Naive thymus-derived CD4-positive, alpha-beta T cell (primary cell): ENCODE measurements at regions not wholly inside any gene's neighbourhood (a gene's known extent, or its start where the extent isn't known, plus 50 kb on each side); places are given as distances from the start of the nearest gene placed in this dataset.
"Not testable (repeated sequence)": the region's sequence is repeated elsewhere in the genome, so short reads cannot be mapped to it uniquely, and the experiment has no call there.

ENCODE experiments used
- ATAC-seq: fragments of 150-1000 bp; cut with Tn5 transposase; 2 replicates; pipeline ENCODE4 v1.10.0; 2021; ENCODE audit warnings: mild to moderate bottlenecking, moderate library complexity
- CTCF ChIA-PET: fragments of 350-600 bp; sonication (Branson Sonifier 250); formaldehyde crosslinking; loops from one replicate; lab custom pipeline; 2021; ENCODE audit warnings: antibody characterized with exemption; lab: Charles Lee
- POLR2A ChIA-PET: fragments of 350-600 bp; sonication (Branson Sonifier 250); formaldehyde crosslinking; loops from one replicate; lab custom pipeline; 2021; ENCODE audit warnings: antibody characterized with exemption, inconsistent platforms; lab: Charles Lee
- DNase-seq, 9 donors: peaks; one replicate each; pipeline versions ENCODE4 v3.0.0 to v3.0.0-alpha.2; 2020 to 2022; ENCODE audit warnings: mixed read lengths in 1 of 9
- H3K27ac ChIP-seq: one replicate; pipeline ENCODE4 v1.7.0; 2013; ENCODE audit warnings: mild to moderate bottlenecking, low read depth, low read length, moderate library complexity
- H3K27me3 ChIP-seq, 2 donors: one replicate each; pipeline ENCODE4 v1.7.0; 2013; ENCODE audit warnings: low read length in 2 of 2, mild to moderate bottlenecking in 2 of 2, moderate library complexity in 2 of 2; ENCODE audit not compliant: control insufficient read depth in 2 of 2, insufficient read depth in 2 of 2
- H3K36me3 ChIP-seq, 3 experiments: 1 replicate in 2 of 3; 2 replicates in 1 of 3; pipeline ENCODE4 v1.7.0; 2013; ENCODE audit warnings: low read length in 3 of 3, mild to moderate bottlenecking in 3 of 3, moderate library complexity in 1 of 3; ENCODE audit not compliant: insufficient read depth in 3 of 3, control insufficient read depth in 2 of 3
- H3K4me1 ChIP-seq, 2 donors: one replicate each; pipeline ENCODE4 v1.7.0; 2013; ENCODE audit warnings: low read length in 2 of 2, mild to moderate bottlenecking in 2 of 2, moderate library complexity in 1 of 2; ENCODE audit not compliant: control insufficient read depth in 2 of 2, insufficient read depth in 2 of 2
- H3K4me3 ChIP-seq: 2 replicates; pipeline ENCODE4 v1.7.0; 2013; ENCODE audit warnings: mild to moderate bottlenecking, low read length
- H3K9me3 ChIP-seq, 3 experiments: 1 replicate in 2 of 3; 2 replicates in 1 of 3; pipeline ENCODE4 v1.7.0; 2013; ENCODE audit warnings: low read length in 3 of 3; ENCODE audit not compliant: control insufficient read depth in 2 of 3
- H3K27ac Mint-ChIP-seq, 9 donors: one replicate each; pipeline ENCODE4 v1.8.0; 2020 to 2022; ENCODE audit warnings: mixed read lengths in 9 of 9, mild to moderate bottlenecking in 8 of 9, moderate library complexity in 5 of 9, inconsistent platforms in 2 of 9
- H3K27me3 Mint-ChIP-seq, 5 donors: one replicate each; pipeline ENCODE4 v1.8.0; 2021 to 2022; ENCODE audit warnings: mixed read lengths in 5 of 5, mild to moderate bottlenecking in 1 of 5
- H3K36me3 Mint-ChIP-seq, 5 donors: one replicate each; pipeline ENCODE4 v1.8.0; 2020 to 2022; ENCODE audit warnings: mixed read lengths in 5 of 5, mild to moderate bottlenecking in 3 of 5, inconsistent platforms in 1 of 5
- H3K4me1 Mint-ChIP-seq, 7 donors: one replicate each; pipeline ENCODE4 v1.8.0; 2020 to 2022; ENCODE audit warnings: mixed read lengths in 7 of 7, mild to moderate bottlenecking in 3 of 7, inconsistent platforms in 1 of 7
- H3K4me3 Mint-ChIP-seq, 10 donors: one replicate each; pipeline ENCODE4 v1.8.0; 2020 to 2022; ENCODE audit warnings: mild to moderate bottlenecking in 10 of 10, mixed read lengths in 10 of 10, moderate library complexity in 6 of 10, inconsistent platforms in 2 of 10
- H3K9me3 Mint-ChIP-seq, 11 donors: one replicate each; pipeline ENCODE4 v1.8.0; 2020 to 2022; ENCODE audit warnings: mixed read lengths in 11 of 11, mild to moderate bottlenecking in 4 of 11, inconsistent platforms in 1 of 11, moderate library complexity in 1 of 11
- intact Hi-C, 2 donors: fragments of 100-400 bp; cut with micrococcal nuclease; formaldehyde crosslinking; loops; one replicate each; pipeline ENCODE4 v1.15.1; 2023

GRCh38 chr4:156374069-156374468 is 420.4 kb upstream of the CTSO start:
- no peak overlapping the region for H3K4me3 ChIP-seq
- H3K9me3 ChIP-seq, result no peaks in the 10 kb centered on the region
- ATAC-seq, result no peak
- H3K9me3 Mint-ChIP-seq, result peaks cover 0 to 21% (median 2%) of the 10 kb centered on the region in 11 donors
- no peaks in the 10 kb centered on the region for H3K36me3 Mint-ChIP-seq
- H3K4me1 Mint-ChIP-seq, result no peaks in the 10 kb centered on the region
- H3K27ac ChIP-seq, result no peak overlapping the region
- H3K27me3 ChIP-seq, result no peaks in the 10 kb centered on the region
- no peak overlapping the region for H3K4me3 Mint-ChIP-seq
- no peaks in the 10 kb centered on the region for H3K27me3 Mint-ChIP-seq
- POLR2A ChIA-PET, result no interaction called here
- CTCF ChIA-PET, result no interaction called here
- H3K4me1 ChIP-seq, result no peaks in the 10 kb centered on the region
- no peak for DNase-seq
- no peaks in the 10 kb centered on the region for H3K36me3 ChIP-seq
- no peak overlapping the region for H3K27ac Mint-ChIP-seq
- intact Hi-C loops, result no loop called here

DNA sequence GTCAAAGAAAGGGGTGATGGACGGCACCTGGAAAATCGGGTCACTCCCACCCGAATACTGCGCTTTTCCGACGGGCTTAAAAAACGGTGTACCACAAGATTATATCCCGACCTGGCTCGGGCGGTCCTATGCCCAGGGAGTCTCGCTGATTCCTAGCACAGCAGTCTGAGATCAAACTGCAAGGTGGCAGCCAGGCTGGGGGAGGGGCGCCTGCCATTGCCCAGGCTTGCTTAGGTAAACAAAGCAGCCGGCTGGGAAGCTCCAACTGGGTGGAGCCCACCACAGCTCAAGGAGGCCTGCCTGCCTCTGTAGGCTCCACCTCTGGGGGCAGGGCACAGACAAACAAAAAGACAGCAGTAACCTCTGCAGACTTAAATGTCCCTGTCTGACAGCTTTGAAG is 413.8 kb upstream of the CTSO start:
- CTCF ChIA-PET, H3K36me3 ChIP-seq, H3K36me3 Mint-ChIP-seq, DNase-seq, H3K27me3 ChIP-seq, H3K4me3 ChIP-seq, POLR2A ChIA-PET, H3K4me3 Mint-ChIP-seq, intact Hi-C loops, H3K27ac ChIP-seq, H3K27ac Mint-ChIP-seq, ATAC-seq, H3K9me3 ChIP-seq, H3K27me3 Mint-ChIP-seq, H3K4me1 ChIP-seq, H3K4me1 Mint-ChIP-seq: not testable (repeated sequence)
- H3K9me3 Mint-ChIP-seq, result peaks cover 0 to 21% (median 4%) of the 10 kb centered on the region in 11 donors

DNA sequence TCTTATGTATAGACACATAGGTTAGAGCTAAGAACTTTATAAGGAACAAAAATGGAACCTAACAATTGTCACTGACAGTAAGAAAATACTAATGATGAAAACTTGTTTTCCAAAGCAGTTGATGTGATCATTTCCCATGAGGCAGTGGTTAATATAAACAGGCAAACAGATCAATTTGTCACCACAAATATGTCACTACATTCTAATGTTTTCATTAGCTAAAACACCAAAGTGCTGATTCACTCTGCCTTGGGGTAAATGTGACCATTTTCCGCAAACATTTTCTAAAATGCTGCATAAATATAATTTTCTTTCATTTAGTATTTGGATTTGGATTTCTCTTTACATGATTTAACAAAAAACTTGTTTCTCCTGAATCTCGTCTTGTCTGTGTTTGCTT is 408.9 kb upstream of the CTSO start:
- DNase-seq, result no peak
- no peaks in the 10 kb centered on the region for H3K36me3 Mint-ChIP-seq
- no peaks in the 10 kb centered on the region for H3K27me3 Mint-ChIP-seq
- intact Hi-C loops, result no loop called here
- ATAC-seq, result no peak
- Histone ChIP-seq H3K9me3 (no peaks in the 10 kb centered on the region), H3K27ac (no peak overlapping the region), H3K36me3 (no peaks in the 10 kb centered on the region), H3K27me3 (no peaks in the 10 kb centered on the region), H3K4me1 (no peaks in the 10 kb centered on the region), H3K4me3 (no peak overlapping the region)
- H3K27ac Mint-ChIP-seq, result no peak overlapping the region
- H3K9me3 Mint-ChIP-seq, result peaks cover 0 to 34% (median 2%) of the 10 kb centered on the region in 11 donors
- no peak overlapping the region for H3K4me3 Mint-ChIP-seq
- ChIA-PET POLR2A (no interaction called here), CTCF (no interaction called here)
- no peaks in the 10 kb centered on the region for H3K4me1 Mint-ChIP-seq

GRCh38 chr4:156347412-156348075 is 393.9 kb upstream of the CTSO start:
- no peak overlapping the region for H3K27ac Mint-ChIP-seq
- no peaks in the 10 kb centered on the region for H3K27me3 Mint-ChIP-seq
- H3K36me3 Mint-ChIP-seq, result no peaks in the 10 kb centered on the region
- Histone ChIP-seq H3K36me3 (no peaks in the 10 kb centered on the region), H3K27me3 (no peaks in the 10 kb centered on the region), H3K27ac (no peak overlapping the region), H3K9me3 (no peaks in the 10 kb centered on the region), H3K4me3 (no peak overlapping the region), H3K4me1 (no peaks in the 10 kb centered on the region)
- ChIA-PET POLR2A (no interaction called here), CTCF (no interaction called here)
- no peaks in the 10 kb centered on the region for H3K9me3 Mint-ChIP-seq
- no peaks in the 10 kb centered on the region for H3K4me1 Mint-ChIP-seq
- ATAC-seq (no peak), DNase-seq (no peak)
- no peak overlapping the region for H3K4me3 Mint-ChIP-seq
- intact Hi-C loops, result no loop called here

GRCh38 chr4:156346959-156347385 is 393.3 kb upstream of the CTSO start:
- H3K4me1 ChIP-seq, result no peaks in the 10 kb centered on the region
- H3K36me3 ChIP-seq, result no peaks in the 10 kb centered on the region
- intact Hi-C loops, result no loop called here
- CTCF ChIA-PET, result no interaction called here
- Mint-ChIP-seq H3K36me3 (no peaks in the 10 kb centered on the region), H3K9me3 (no peaks in the 10 kb centered on the region), H3K27me3 (no peaks in the 10 kb centered on the region), H3K27ac (no peak overlapping the region), H3K4me1 (no peaks in the 10 kb centered on the region), H3K4me3 (no peak overlapping the region)
- H3K27ac ChIP-seq, result no peak overlapping the region
- no peaks in the 10 kb centered on the region for H3K27me3 ChIP-seq
- no peaks in the 10 kb centered on the region for H3K9me3 ChIP-seq
- ATAC-seq (no peak), DNase-seq (no peak)
- H3K4me3 ChIP-seq, result no peak overlapping the region
- POLR2A ChIA-PET, result no interaction called here

DNA sequence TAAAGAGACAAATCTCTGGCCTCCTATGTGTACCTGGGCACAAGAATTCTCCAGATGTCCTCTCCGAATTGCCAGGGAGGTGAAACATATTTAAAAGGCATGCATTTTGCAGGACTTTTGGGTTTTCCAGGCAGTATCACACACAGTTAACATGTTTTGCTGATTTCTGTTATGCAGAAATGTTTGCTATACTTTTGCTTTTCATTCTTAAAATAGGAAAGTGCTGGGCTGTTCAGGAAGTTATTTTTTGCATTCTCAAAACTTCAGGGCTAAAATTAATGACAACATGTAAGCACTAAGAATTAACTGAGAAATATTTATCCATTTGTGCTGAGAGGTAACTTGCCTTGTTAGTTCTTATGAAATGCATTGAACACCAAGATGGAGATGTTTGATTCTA is 390.7 kb upstream of the CTSO start:
- H3K27ac ChIP-seq, result no peak overlapping the region
- Mint-ChIP-seq H3K27me3 (no peaks in the 10 kb centered on the region), H3K27ac (no peak overlapping the region), H3K36me3 (no peaks in the 10 kb centered on the region), H3K9me3 (peaks cover 0 to 5% (median 0%) of the 10 kb centered on the region in 11 donors), H3K4me3 (no peak overlapping the region), H3K4me1 (no peaks in the 10 kb centered on the region)
- ATAC-seq (no peak), DNase-seq (no peak)
- intact Hi-C loops, result no loop called here
- no peak overlapping the region for H3K4me3 ChIP-seq
- ChIA-PET POLR2A (no interaction called here), CTCF (no interaction called here)
- no peaks in the 10 kb centered on the region for H3K36me3 ChIP-seq
- no peaks in the 10 kb centered on the region for H3K9me3 ChIP-seq
- H3K4me1 ChIP-seq, result no peaks in the 10 kb centered on the region
- H3K27me3 ChIP-seq, result no peaks in the 10 kb centered on the region

DNA sequence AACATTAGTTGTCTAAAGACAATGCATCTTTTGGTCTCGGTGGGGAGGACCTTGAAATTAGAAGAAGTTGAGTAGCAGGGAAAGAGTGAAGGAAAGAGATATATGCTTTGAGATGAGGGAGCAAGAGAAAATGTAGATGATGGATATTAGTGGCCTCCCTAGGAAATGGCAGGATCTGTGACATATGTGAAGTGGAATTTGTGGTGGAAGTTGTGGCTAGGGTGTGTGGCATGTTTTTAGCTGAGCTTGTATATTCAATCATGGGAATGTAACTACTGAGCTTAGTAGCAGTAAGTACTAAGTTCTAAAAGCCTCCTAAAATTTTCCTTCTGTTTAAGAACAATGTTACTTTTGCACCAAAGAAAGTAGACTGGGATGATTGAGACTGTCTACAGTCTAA is 382.8 kb upstream of the CTSO start:
- Histone ChIP-seq H3K9me3 (no peaks in the 10 kb centered on the region), H3K27ac (no peak overlapping the region), H3K4me3 (no peak overlapping the region), H3K4me1 (no peaks in the 10 kb centered on the region), H3K27me3 (no peaks in the 10 kb centered on the region), H3K36me3 (no peaks in the 10 kb centered on the region)
- ChIA-PET POLR2A (no interaction called here), CTCF (no interaction called here)
- intact Hi-C loops, result no loop called here
- Mint-ChIP-seq H3K36me3 (no peaks in the 10 kb centered on the region), H3K4me1 (no peaks in the 10 kb centered on the region), H3K27me3 (no peaks in the 10 kb centered on the region), H3K27ac (no peak overlapping the region), H3K9me3 (peaks cover 0 to 9% (median 0%) of the 10 kb centered on the region in 11 donors), H3K4me3 (no peak overlapping the region)
- DNase-seq, result no peak
- no peak for ATAC-seq
